ENCODE measurements at regions not wholly inside any gene's neighbourhood (a gene's known extent, or its start where the extent isn't known, plus 50 kb on each side); places are given as distances from the start of the nearest gene placed in this dataset.

DNA sequence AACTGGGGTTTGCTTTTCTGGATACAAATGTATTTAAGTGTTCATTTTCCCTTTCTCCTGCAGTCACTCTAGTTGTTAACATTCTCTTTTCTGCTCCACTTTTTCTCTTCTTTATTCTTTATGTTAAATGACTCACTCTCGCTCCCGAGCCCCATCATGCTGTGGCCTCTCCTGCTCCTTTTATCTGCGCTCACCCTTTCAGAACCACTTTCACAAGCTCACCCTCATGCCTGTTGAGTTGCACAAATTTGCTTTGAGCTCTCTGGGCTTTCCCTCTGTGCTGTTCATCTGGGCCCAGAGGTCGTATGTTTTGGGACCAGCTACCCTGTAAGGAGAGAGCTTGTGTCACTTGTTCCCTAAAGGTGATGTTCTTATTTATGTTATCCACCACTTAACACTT, 98.1 kb upstream of the ASCC3 start:
- no peak overlapping the region for H3K27ac ChIP-seq
- no peak overlapping the region for H3K4me3 ChIP-seq
- H3K27me3 ChIP-seq = no peaks in the 10 kb centered on the region
- no peaks in the 10 kb centered on the region for H3K36me3 ChIP-seq
- no peak for TF ChIP-seq POLR2A (IDR thresholded peaks at IDR 0.05)
- TF ChIP-seq, protein P1, sequence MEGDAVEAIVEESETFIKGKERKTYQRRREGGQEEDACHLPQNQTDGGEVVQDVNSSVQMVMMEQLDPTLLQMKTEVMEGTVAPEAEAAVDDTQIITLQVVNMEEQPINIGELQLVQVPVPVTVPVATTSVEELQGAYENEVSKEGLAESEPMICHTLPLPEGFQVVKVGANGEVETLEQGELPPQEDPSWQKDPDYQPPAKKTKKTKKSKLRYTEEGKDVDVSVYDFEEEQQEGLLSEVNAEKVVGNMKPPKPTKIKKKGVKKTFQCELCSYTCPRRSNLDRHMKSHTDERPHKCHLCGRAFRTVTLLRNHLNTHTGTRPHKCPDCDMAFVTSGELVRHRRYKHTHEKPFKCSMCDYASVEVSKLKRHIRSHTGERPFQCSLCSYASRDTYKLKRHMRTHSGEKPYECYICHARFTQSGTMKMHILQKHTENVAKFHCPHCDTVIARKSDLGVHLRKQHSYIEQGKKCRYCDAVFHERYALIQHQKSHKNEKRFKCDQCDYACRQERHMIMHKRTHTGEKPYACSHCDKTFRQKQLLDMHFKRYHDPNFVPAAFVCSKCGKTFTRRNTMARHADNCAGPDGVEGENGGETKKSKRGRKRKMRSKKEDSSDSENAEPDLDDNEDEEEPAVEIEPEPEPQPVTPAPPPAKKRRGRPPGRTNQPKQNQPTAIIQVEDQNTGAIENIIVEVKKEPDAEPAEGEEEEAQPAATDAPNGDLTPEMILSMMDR (IDR thresholded peaks at IDR 0.05 in 4 of 5, conservative IDR thresholded peaks at IDR 0.05 in 1 of 5) = no peak
- in situ Hi-C loops (cut with MboI; ENCODE audit: low sequenced_read_pairs in 4 of 4) = no loop called here
- DNase-seq (no peak), ATAC-seq (no peak)
- H3K9me3 ChIP-seq = no peaks in the 10 kb centered on the region
- intact Hi-C loops (cut with DNase I; ENCODE audit: low total_unique reads) = no loop called here
- H3K4me1 ChIP-seq = no peaks in the 10 kb centered on the region

DNA sequence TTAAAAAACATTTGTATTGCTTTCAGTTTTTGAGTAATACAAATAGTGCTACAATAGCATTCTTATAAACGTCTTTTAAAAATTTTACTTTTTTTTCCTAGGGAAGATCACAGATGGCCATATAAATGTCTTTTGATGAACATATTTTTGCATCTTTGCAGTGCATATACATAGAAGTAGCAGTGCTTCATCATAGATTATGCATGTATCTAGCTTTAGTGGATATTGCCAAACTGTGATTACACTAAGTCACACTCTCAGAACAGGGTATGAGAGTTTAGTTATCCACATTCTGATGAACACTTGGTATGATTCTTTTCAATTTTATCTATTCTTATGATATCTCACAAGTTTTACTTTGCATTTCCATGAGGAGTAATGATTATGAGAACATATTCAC, 99.8 kb upstream of the ASCC3 start:
- Histone ChIP-seq H3K4me3 (no peak overlapping the region), H3K27me3 (no peaks in the 10 kb centered on the region), H3K27ac (no peak overlapping the region), H3K4me1 (no peaks in the 10 kb centered on the region), H3K36me3 (no peaks in the 10 kb centered on the region), H3K9me3 (no peaks in the 10 kb centered on the region)
- intact Hi-C loops (cut with DNase I; ENCODE audit: low total_unique reads) (no loop called here), in situ Hi-C loops (cut with MboI; ENCODE audit: low sequenced_read_pairs in 4 of 4) (no loop called here)
- ATAC-seq (no peak), DNase-seq (no peak)
- no peak for TF ChIP-seq POLR2A (IDR thresholded peaks at IDR 0.05)
- TF ChIP-seq, protein P1 (IDR thresholded peaks at IDR 0.05 in 4 of 5, conservative IDR thresholded peaks at IDR 0.05 in 1 of 5) = no peak

DNA sequence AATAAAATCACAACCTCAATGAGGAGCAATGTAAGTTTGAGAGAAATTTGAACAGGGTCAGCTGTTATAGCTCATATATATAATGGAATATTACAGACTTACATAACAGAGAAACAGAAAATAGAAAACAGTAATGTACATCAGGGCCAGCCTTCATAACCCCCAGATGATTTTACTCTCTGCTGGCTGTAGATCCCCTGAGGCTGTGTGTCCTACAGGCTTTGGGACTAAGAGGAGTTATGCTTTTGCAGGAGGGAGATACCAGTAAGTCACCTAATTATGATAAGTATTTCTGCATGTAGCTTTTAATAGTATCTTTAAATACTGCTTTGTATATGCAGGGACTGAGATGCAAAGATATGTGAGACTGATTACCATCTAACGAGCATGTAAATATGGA, 105.8 kb upstream of the ASCC3 start:
- no peak for TF ChIP-seq POLR2A (IDR thresholded peaks at IDR 0.05)
- TF ChIP-seq, protein P1 (IDR thresholded peaks at IDR 0.05 in 4 of 5, conservative IDR thresholded peaks at IDR 0.05 in 1 of 5) = no peak
- intact Hi-C loops (cut with DNase I; ENCODE audit: low total_unique reads) = no loop called here
- H3K9me3 ChIP-seq = no peaks in the 10 kb centered on the region

DNA sequence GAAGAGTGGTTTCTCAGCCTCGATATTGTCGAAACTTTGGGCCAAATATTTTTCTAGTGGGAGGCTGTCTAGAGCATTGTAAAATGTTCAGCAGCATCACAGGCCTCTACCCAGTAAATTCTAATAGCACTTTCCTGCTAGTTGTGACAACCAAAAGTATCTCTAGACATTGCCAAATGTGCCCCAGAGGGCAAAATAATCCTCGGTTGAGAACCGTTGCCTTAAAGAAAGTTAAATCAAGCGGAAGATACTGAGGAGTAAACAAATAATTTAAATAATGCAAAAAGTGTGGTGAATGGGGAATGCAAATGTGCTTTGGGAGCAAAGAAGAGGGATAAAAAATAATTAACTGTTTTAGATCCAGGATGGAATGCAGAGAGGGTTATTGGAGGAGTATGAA, 106.4 kb upstream of the ASCC3 start:
- H3K4me3 ChIP-seq = no peak overlapping the region
- in situ Hi-C loops (cut with MboI; ENCODE audit: low sequenced_read_pairs in 4 of 4) (no loop called here), intact Hi-C loops (cut with DNase I; ENCODE audit: low total_unique reads) (no loop called here)
- H3K27ac ChIP-seq = no peak overlapping the region
- no peak for TF ChIP-seq POLR2A (IDR thresholded peaks at IDR 0.05)
- TF ChIP-seq, protein P1 (IDR thresholded peaks at IDR 0.05 in 4 of 5, conservative IDR thresholded peaks at IDR 0.05 in 1 of 5) = no peak
- H3K4me1 ChIP-seq = no peaks in the 10 kb centered on the region
- H3K27me3 ChIP-seq = no peaks in the 10 kb centered on the region
- no peaks in the 10 kb centered on the region for H3K9me3 ChIP-seq
- H3K36me3 ChIP-seq = no peaks in the 10 kb centered on the region
- ATAC-seq (no peak), DNase-seq (no peak)

More for the DNA sequence above, 105.8 kb upstream of the ASCC3 start:
- DNase-seq (no peak), ATAC-seq (no peak)
- in situ Hi-C loops (cut with MboI; ENCODE audit: low sequenced_read_pairs in 4 of 4) = no loop called here
- no peak overlapping the region for H3K4me3 ChIP-seq
- no peaks in the 10 kb centered on the region for H3K4me1 ChIP-seq
- H3K27me3 ChIP-seq = no peaks in the 10 kb centered on the region
- no peaks in the 10 kb centered on the region for H3K36me3 ChIP-seq
- no peak overlapping the region for H3K27ac ChIP-seq

DNA sequence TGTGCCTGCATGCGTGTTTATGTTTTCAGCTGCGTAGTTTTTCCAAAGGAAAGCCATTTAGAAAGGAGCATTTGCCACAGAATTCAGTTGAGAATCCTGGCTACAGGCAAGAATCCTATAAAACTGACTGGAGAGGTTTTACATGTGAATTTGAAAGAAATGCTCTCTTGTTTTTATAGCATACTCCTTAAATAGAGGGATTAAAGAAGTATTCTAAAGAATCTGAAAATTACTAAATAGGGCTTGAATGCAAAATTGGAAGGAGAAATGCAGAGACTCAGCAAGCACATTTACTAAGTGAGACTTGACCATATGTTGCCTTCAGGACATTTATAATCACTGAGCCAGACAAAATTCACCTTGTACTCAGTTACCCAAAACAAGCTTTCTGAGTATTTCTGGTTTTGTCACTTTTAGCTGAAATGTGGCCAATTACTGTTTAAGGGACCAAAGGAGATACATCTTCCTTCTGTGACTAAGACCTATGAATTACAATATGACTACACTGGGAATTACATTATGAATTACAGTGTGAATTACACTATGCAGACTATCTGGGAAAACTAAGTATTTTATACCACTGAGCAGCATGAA, 107.4 kb upstream of the ASCC3 start:
- intact Hi-C loops (cut with DNase I; ENCODE audit: low total_unique reads) = no loop called here
- H3K4me3 ChIP-seq = no peak overlapping the region
- in situ Hi-C loops (cut with MboI; ENCODE audit: low sequenced_read_pairs in 4 of 4) = no loop called here
- H3K9me3 ChIP-seq = no peaks in the 10 kb centered on the region
- no peaks in the 10 kb centered on the region for H3K36me3 ChIP-seq
- no peaks in the 10 kb centered on the region for H3K4me1 ChIP-seq
- TF ChIP-seq POLR2A (IDR thresholded peaks at IDR 0.05) = no peak
- TF ChIP-seq, protein P1 (IDR thresholded peaks at IDR 0.05 in 4 of 5, conservative IDR thresholded peaks at IDR 0.05 in 1 of 5) = no peak
- no peaks in the 10 kb centered on the region for H3K27me3 ChIP-seq
- H3K27ac ChIP-seq = no peak overlapping the region
- DNase-seq (no peak), ATAC-seq (no peak)

All from gastrocnemius medialis (tissue), 4 donors.